HFFc6 (cell line): ENCODE measurements at regions not wholly inside any gene's neighbourhood (a gene's known extent, or its start where the extent isn't known, plus 50 kb on each side); places are given as distances from the start of the nearest gene placed in this dataset.

ENCODE experiments used
- DNase-seq: peaks from one replicate; pipeline ENCODE4 v3.0.0-alpha.2; 2018
- H3K27ac Mint-ChIP-seq: 2 replicates; pipeline ENCODE4 v1.8.0; 2020; ENCODE audit warnings: mild to moderate bottlenecking, mixed read lengths
- H3K27me3 Mint-ChIP-seq: 2 replicates; pipeline ENCODE4 v1.8.0; 2021; ENCODE audit warnings: mild to moderate bottlenecking, moderate library complexity, mixed read lengths; ENCODE audit not compliant: insufficient read depth
- H3K36me3 Mint-ChIP-seq: 2 replicates; pipeline ENCODE4 v1.8.0; 2021; ENCODE audit warnings: low read depth, mixed read lengths
- H3K4me1 Mint-ChIP-seq: 2 replicates; pipeline ENCODE4 v1.8.0; 2020; ENCODE audit warnings: low read depth, mixed read lengths
- H3K4me3 Mint-ChIP-seq: 2 replicates; pipeline ENCODE4 v1.8.0; 2020; ENCODE audit warnings: mild to moderate bottlenecking, moderate library complexity, mixed read lengths
- H3K9me3 Mint-ChIP-seq: 2 replicates; pipeline ENCODE4 v1.8.0; 2020; ENCODE audit warnings: mild to moderate bottlenecking, mixed read lengths
- TF ChIP-seq, protein P1 (sequence below): fragments of 200-600 bp; sonication (generic); IDR thresholded peaks from 2 replicates; pipeline ENCODE4 v1.5.0; 2021; ENCODE audit warnings: antibody characterized with exemption, mild to moderate bottlenecking

DNA sequence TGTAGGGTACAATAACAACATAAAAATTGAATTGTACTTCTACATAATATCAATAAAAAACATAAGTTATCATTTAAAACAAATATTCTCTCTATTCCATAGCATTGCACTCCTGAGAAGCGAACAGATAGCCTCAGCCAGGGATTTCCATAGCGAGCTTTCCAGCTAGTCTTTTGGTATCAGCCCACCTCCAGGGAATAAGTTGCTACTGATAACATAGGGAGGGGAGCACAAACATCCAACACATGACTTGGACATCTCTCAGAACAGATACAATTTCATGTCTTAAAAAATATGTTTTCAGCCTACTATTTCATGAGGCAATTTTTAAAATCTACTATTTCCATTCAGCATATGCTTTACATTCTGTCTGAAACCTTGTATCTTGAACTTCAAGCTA is 804.4 kb upstream of the RAB6C start:
- Mint-ChIP-seq H3K4me3 (no peak overlapping the region), H3K9me3 (peaks cover 42% of the 10 kb centered on the region), H3K36me3 (no peaks in the 10 kb centered on the region), H3K27ac (no peak overlapping the region), H3K4me1 (no peaks in the 10 kb centered on the region), H3K27me3 (no peaks in the 10 kb centered on the region)
- TF ChIP-seq, protein P1, sequence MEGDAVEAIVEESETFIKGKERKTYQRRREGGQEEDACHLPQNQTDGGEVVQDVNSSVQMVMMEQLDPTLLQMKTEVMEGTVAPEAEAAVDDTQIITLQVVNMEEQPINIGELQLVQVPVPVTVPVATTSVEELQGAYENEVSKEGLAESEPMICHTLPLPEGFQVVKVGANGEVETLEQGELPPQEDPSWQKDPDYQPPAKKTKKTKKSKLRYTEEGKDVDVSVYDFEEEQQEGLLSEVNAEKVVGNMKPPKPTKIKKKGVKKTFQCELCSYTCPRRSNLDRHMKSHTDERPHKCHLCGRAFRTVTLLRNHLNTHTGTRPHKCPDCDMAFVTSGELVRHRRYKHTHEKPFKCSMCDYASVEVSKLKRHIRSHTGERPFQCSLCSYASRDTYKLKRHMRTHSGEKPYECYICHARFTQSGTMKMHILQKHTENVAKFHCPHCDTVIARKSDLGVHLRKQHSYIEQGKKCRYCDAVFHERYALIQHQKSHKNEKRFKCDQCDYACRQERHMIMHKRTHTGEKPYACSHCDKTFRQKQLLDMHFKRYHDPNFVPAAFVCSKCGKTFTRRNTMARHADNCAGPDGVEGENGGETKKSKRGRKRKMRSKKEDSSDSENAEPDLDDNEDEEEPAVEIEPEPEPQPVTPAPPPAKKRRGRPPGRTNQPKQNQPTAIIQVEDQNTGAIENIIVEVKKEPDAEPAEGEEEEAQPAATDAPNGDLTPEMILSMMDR = no peak
- DNase-seq = no peak

DNA sequence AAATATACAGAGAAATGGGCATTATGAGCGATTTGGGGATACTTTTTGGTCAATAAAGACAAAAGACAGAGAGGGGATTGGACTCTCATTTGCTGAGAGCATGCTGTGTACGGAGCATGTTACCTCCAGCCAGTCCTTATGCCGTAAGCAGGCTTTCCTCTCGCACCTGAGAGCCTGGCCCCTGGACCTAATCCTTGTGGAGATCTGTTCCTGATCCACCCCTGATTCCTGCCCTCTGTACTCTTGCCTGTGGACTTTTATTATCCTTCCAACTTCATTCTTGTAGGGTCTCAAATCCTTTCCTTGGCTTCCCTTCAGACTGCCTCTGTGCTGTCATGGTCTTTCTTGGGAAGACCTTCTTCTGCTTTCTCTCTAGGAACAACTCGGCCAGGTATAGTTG is 803.1 kb upstream of the RAB6C start:
- H3K27ac Mint-ChIP-seq = no peak overlapping the region
- TF ChIP-seq, protein P1 = no peak
- peaks cover 52% of the 10 kb centered on the region for H3K9me3 Mint-ChIP-seq
- H3K4me3 Mint-ChIP-seq = no peak overlapping the region
- DNase-seq = no peak
- no peaks in the 10 kb centered on the region for H3K27me3 Mint-ChIP-seq
- H3K4me1 Mint-ChIP-seq = no peaks in the 10 kb centered on the region
- H3K36me3 Mint-ChIP-seq = no peaks in the 10 kb centered on the region

DNA sequence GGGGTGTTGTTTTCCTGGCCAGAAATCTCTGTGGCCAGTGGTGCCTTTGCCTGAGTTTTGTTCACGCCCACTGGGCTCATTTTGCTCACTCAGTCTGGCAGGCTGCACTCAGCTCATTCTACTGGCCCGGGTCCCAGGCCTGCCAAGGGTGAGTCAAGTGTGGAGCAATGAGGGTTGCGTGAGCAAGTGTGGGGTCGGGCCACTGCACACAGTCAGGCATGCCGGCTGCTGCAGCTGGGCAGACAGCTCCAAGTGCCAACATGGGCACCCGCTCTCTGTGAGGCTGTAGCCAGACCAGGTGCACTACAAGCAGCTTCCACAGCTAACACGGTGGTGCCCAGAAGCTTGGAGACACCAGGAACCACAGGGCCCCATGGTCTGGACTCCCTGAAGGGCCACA is 801.1 kb upstream of the RAB6C start:
- TF ChIP-seq, protein P1 = no peak
- Mint-ChIP-seq H3K27ac (no peak overlapping the region), H3K36me3 (no peaks in the 10 kb centered on the region), H3K9me3 (peaks cover 58% of the 10 kb centered on the region), H3K27me3 (no peaks in the 10 kb centered on the region), H3K4me3 (no peak overlapping the region), H3K4me1 (no peaks in the 10 kb centered on the region)
- no peak for DNase-seq

DNA sequence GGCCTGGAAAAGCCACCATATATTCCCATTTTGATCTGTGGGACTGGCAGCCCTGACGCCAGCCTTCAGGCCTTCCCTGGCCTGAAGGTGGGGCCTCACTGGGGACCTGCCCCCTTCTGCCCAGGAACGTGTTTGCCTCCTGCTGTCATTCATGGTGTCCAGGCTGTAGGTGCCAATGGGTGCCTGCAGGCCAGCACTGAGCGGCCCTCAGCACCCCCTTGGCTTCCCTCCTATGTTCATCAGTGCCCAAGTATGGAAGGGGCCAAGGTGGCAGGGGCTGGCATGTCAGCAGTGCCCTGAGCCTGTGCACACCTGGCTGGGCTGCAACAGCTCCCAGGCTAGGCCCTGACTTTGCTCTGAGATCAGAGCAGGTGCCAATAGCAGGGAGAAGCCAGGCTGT is 800.3 kb upstream of the RAB6C start:
- H3K27me3 Mint-ChIP-seq = no peaks in the 10 kb centered on the region

DNA sequence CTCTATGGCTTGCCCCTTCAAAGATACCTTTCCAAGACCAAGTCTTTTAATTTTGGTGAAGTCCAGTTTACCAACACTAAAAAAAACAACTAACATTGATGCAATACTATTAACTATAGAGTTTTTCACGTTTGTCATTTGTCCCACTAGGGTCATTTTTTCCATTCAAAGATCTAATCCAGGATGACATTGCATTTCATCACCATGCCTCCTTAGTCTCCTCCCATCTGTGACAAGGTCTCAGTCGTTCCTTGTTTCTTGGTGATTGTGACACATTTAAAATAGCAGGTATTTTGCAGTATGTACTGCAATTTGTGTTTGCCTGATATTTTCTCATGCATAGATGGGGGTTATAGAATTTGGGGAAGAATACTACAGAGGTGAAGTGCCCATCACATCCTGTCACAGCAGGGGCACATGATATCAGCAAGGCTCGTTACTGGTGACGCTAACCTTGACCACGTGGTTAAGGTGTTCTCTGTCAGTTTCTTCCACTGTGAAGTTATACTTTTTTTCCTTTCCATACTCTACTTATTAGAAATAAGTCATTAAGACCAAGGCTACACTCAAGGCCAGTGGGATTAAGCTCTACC is 799.2 kb upstream of the RAB6C start:
- no peaks in the 10 kb centered on the region for H3K36me3 Mint-ChIP-seq
- H3K9me3 Mint-ChIP-seq = peaks cover 54% of the 10 kb centered on the region
- DNase-seq = no peak
- H3K4me1 Mint-ChIP-seq = no peaks in the 10 kb centered on the region
- H3K27ac Mint-ChIP-seq = no peak overlapping the region
- no peak overlapping the region for H3K4me3 Mint-ChIP-seq
- H3K27me3 Mint-ChIP-seq = no peaks in the 10 kb centered on the region
- TF ChIP-seq, protein P1 = no peak

More for the DNA sequence above, 800.3 kb upstream of the RAB6C start:
- DNase-seq = no peak
- Mint-ChIP-seq H3K9me3 (peaks cover 54% of the 10 kb centered on the region), H3K4me1 (no peaks in the 10 kb centered on the region), H3K4me3 (no peak overlapping the region), H3K36me3 (no peaks in the 10 kb centered on the region), H3K27ac (no peak overlapping the region)
- TF ChIP-seq, protein P1 = no peak

DNA sequence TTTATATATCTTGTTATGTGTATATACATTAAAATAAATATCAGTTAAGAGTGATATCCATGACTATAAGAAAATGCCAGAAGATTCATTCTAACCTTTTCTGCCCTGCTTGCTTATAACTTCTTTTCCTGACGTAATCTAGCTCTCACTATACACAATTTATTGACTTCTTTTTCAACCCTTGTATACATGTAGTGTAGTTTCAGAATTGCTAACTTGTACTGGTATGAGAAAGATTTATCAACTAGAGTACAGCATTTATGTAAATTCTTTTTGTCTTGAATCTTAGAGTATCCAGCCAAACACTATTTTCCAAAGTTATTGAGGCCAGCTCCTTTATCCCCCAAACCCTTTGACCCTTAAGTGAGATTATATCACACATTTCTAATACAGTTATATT is 798.0 kb upstream of the RAB6C start:
- DNase-seq = no peak
- H3K36me3 Mint-ChIP-seq = peaks cover 1% of the 10 kb centered on the region; the same call in 1 of the 2 replicates
- H3K4me3 Mint-ChIP-seq = no peak overlapping the region
- peaks cover 56% of the 10 kb centered on the region for H3K9me3 Mint-ChIP-seq
- H3K27ac Mint-ChIP-seq = no peak overlapping the region
- no peaks in the 10 kb centered on the region for H3K27me3 Mint-ChIP-seq
- no peaks in the 10 kb centered on the region for H3K4me1 Mint-ChIP-seq
- TF ChIP-seq, protein P1 = no peak
